Stimulated activated CD8-positive, alpha-beta memory T cell treated with anti-CD3 and anti-CD28 coated beads, Interleukin-12 subunit alpha, Interleukin-12 subunit beta, amount 100 ng/mL, for 4 hours (primary cell): ENCODE measurements at regions not wholly inside any gene's neighbourhood (a gene's known extent, or its start where the extent isn't known, plus 50 kb on each side); places are given as distances from the start of the nearest gene placed in this dataset.

Source experiments
- DNase-seq: peaks from one replicate; pipeline ENCODE4 v3.0.0-alpha.2; 2020; ENCODE audit warnings: low read depth

- no peak for DNase-seq
These were observed 122.5 kb upstream of the MAX start for GRCh38 chr14:65224799-65225198.

- DNase-seq: no peak
These were observed 123.2 kb upstream of the MAX start for GRCh38 chr14:65225299-65226159.

GRCh38 chr14:65226824-65227604, 124.7 kb upstream of the MAX start:
- no peak for DNase-seq

GRCh38 chr14:65228436-65228835, 126.1 kb upstream of the MAX start:
- DNase-seq: no peak

GRCh38 chr14:65228956-65229747, 126.8 kb upstream of the MAX start:
- DNase-seq: no peak

GRCh38 chr14:65229748-65230728, 127.7 kb upstream of the MAX start:
- DNase-seq: peak; percentile 8

- no peak for DNase-seq
These were observed 129.1 kb upstream of the MAX start for GRCh38 chr14:65231286-65231980.

- no peak for DNase-seq
These were observed 132.5 kb upstream of the MAX start for GRCh38 chr14:65234752-65235361.

- no peak for DNase-seq
These were observed 134.9 kb upstream of the MAX start for GRCh38 chr14:65237023-65237814.

GRCh38 chr14:65237941-65238340, 135.6 kb upstream of the MAX start:
- no peak for DNase-seq

- DNase-seq: no peak
These were observed 136.1 kb upstream of the MAX start for GRCh38 chr14:65238456-65238855.

GRCh38 chr14:65239143-65239937, 137.0 kb upstream of the MAX start:
- DNase-seq: no peak

- DNase-seq: no peak
These were observed 137.6 kb upstream of the MAX start for GRCh38 chr14:65239938-65240296.

GRCh38 chr14:65241125-65241752, 138.9 kb upstream of the MAX start:
- DNase-seq: no peak

- no peak for DNase-seq
These were observed 140.4 kb upstream of the MAX start for GRCh38 chr14:65242732-65243134.

- no peak for DNase-seq
These were observed 141.6 kb upstream of the MAX start for GRCh38 chr14:65243766-65244442.

GRCh38 chr14:65249471-65250161, 147.3 kb upstream of the MAX start:
- DNase-seq: no peak
